PC-9 (cell line): ENCODE measurements at regions not wholly inside any gene's neighbourhood (a gene's known extent, or its start where the extent isn't known, plus 50 kb on each side); places are given as distances from the start of the nearest gene placed in this dataset.

Experiments
- BruUV-seq: library from RNA; stranded (reverse); fragments of 400-500 nt; replicated peaks from 2 replicates; lab custom pipeline; 2021; lab: Mats Ljungman, UMichigan
- CTCF ChIA-PET: fragments of 300-600 bp; sonication (Branson Sonifier 250); formaldehyde crosslinking; loops from one replicate; lab custom pipeline; 2022; ENCODE audit warnings: antibody characterized with exemption; lab: Charles Lee
- POLR2A ChIA-PET: fragments of 300-600 bp; sonication (Branson Sonifier 250); formaldehyde crosslinking; loops from one replicate; lab custom pipeline; 2022; ENCODE audit warnings: antibody characterized with exemption; ENCODE audit not compliant: unreplicated experiment; lab: Charles Lee
- DNase-seq, 2 experiments: peaks; one replicate each; pipeline versions ENCODE4 v3.0.0 to v3.0.0-alpha.2; 2015 to 2022; ENCODE audit warnings: mixed read lengths in 1 of 2
- H2AFZ ChIP-seq: fragments of 200-600 bp; sonication (generic); 2 replicates; pipeline ENCODE4 v1.8.1; 2017; ENCODE audit warnings: antibody characterized with exemption
- H3F3A ChIP-seq: fragments of 200-600 bp; sonication (generic); 2 replicates; pipeline ENCODE4 v1.8.1; 2017; ENCODE audit warnings: antibody characterized with exemption, mild to moderate bottlenecking, low read depth; ENCODE audit not compliant: insufficient read depth
- H3K27ac ChIP-seq: fragments of 200-600 bp; sonication (generic); 2 replicates; pipeline ENCODE4 v1.6.1; 2016; ENCODE audit warnings: mixed run types
- H3K27me3 ChIP-seq: fragments of 200-600 bp; sonication (generic); 2 replicates; pipeline ENCODE4 v1.6.1; 2016; ENCODE audit warnings: low read depth, mixed run types; ENCODE audit not compliant: insufficient read depth
- H3K36me3 ChIP-seq: fragments of 200-600 bp; sonication (generic); 2 replicates; pipeline ENCODE4 v1.6.1; 2016; ENCODE audit warnings: low read depth, mixed run types
- H3K4me1 ChIP-seq: fragments of 200-600 bp; sonication (generic); replicated peaks from 2 replicates; pipeline ENCODE4 v1.6.1; 2016; ENCODE audit warnings: mixed run types; ENCODE audit not compliant: insufficient read depth
- H3K4me2 ChIP-seq: fragments of 200-600 bp; sonication (generic); 2 replicates; pipeline ENCODE4 v1.6.1; 2017; ENCODE audit warnings: mixed run types
- H3K4me3 ChIP-seq: fragments of 200-600 bp; sonication (generic); 2 replicates; pipeline ENCODE4 v1.6.1; 2016; ENCODE audit warnings: mixed run types
- H3K79me2 ChIP-seq: fragments of 200-600 bp; sonication (generic); 2 replicates; pipeline ENCODE4 v1.6.1; 2017; ENCODE audit warnings: low read depth, mixed run types
- H3K9me2 ChIP-seq: fragments of 200-600 bp; sonication (generic); 2 replicates; pipeline ENCODE4 v1.8.1; 2017; ENCODE audit warnings: mild to moderate bottlenecking; ENCODE audit not compliant: insufficient read depth
- H3K9me3 ChIP-seq: fragments of 200-600 bp; sonication (generic); 2 replicates; pipeline ENCODE4 v1.8.1; 2016; ENCODE audit warnings: low read depth; ENCODE audit not compliant: insufficient read depth
- H4K20me1 ChIP-seq: fragments of 200-600 bp; sonication (generic); 2 replicates; pipeline ENCODE4 v1.8.1; 2017; ENCODE audit not compliant: insufficient read depth
- EZH2 ChIP-seq: fragments of 200-600 bp; sonication (generic); IDR thresholded peaks from 2 replicates; pipeline ENCODE4 v1.8.0; 2017; ENCODE audit warnings: antibody characterized with exemption, low read depth
- intact Hi-C: fragments of 100-400 bp; cut with micrococcal nuclease; formaldehyde crosslinking; loops from one replicate; pipeline ENCODE4 v1.10.0; 2022; ENCODE audit not compliant: unreplicated experiment
- TF ChIP-seq, protein P1 (sequence below): fragments of 200-600 bp; sonication (generic); conservative IDR thresholded peaks from 2 replicates; pipeline ENCODE4 v1.6.1; 2017; ENCODE audit warnings: mixed run types, antibody characterized with exemption, mild to moderate bottlenecking, moderate library complexity

DNA sequence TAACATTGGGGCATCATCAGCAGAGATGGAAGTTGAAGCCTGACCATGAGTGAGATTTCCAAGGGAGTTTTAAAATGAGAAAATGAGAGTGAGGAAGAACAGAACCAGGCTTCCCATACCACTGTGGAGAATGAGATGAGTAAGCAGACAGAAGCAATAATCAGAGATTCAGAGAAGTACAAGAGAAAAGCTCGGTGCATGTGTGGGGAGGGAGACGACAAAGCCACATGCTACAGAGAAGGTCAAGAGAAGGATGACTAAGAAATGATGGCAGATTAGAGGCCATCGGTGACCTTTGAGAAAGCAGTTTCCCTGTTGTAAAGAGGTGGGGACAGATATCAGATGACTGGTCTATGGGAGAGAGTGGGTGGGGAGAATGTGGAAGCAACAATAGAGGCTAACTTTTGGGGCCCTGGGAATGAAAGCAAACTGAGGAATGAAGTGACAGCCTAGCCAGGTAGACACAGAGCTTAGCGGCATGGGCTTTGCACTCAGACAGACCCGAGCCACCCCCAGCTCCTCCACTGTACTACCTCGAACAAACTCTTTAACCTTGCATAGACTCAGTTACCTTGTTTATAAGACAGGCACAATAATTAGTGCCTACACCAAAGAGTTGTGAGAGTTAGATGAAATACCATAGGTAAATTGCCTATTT is 207.7 kb downstream of the PIK3R1 start:
- peaks cover 17% of the 10 kb centered on the region; the same call in 1 of the 2 replicates for H3F3A ChIP-seq
- H3K27me3 ChIP-seq: no peaks in the 10 kb centered on the region
- no TSS peak for BruUV-seq
- no peaks in the 10 kb centered on the region for H3K36me3 ChIP-seq
- no peak for TF ChIP-seq EZH2
- no peaks in the 10 kb centered on the region for H3K79me2 ChIP-seq
- H4K20me1 ChIP-seq: no peaks in the 10 kb centered on the region
- ChIA-PET POLR2A (no interaction called here), CTCF (no interaction called here)
- H3K4me2 ChIP-seq: no peak overlapping the region
- H3K9me2 ChIP-seq: no peaks in the 10 kb centered on the region
- H3K4me1 ChIP-seq: peaks cover 43% of the 10 kb centered on the region
- H3K4me3 ChIP-seq: no peak overlapping the region
- DNase-seq: no peak
- no peaks in the 10 kb centered on the region for H3K9me3 ChIP-seq
- no peak overlapping the region for H3K27ac ChIP-seq
- H2AFZ ChIP-seq: no peak overlapping the region
- intact Hi-C loops: no loop called here

DNA sequence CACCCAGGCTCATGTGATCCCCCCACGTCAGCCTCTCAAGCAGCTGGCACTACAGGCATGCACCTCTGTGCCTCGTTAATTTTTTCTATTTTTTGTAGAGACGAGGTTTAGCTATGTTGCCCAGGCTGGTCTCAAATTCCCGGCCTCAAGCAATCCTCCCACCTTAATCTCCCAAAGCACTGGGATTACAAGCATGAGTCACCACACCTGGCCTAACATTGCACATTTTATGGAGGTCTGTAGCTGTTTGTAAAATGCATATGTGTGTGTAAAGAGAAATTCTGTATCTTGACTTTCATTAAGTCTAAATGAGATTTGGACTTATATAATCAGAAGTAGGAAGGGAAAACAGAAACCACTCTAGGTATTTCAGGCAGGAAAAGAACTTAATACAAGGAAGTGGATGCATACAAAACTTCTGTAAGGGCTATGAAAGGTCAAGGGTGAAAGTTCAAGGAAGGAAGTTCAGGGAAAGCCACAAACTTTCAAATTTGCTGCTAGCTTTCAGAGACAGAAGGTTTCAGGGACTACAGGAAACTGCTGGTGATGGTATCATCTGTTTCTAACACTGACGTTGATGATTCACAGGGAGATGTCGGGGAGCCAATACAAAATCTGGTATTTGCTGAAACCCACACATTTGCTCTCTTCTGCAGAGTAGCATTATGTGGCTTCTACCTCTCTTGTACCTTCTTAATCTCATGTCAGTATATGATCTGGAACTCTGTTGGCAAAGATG is 209.4 kb downstream of the PIK3R1 start:
- H3K36me3 ChIP-seq: no peaks in the 10 kb centered on the region
- H2AFZ ChIP-seq: no peak overlapping the region; the same call in 1 of the 2 replicates
- no TSS peak for BruUV-seq
- H3K9me3 ChIP-seq: no peaks in the 10 kb centered on the region
- no peaks in the 10 kb centered on the region for H3K27me3 ChIP-seq
- intact Hi-C loops: no loop called here
- no peaks in the 10 kb centered on the region for H4K20me1 ChIP-seq
- no peaks in the 10 kb centered on the region for H3K79me2 ChIP-seq
- CTCF ChIA-PET: interaction anchor here (0.5 kb wide), 1 partner anchor 90 kb away, joined by 6 read pairs; no protein-coding TSS in a partner anchor
- peak overlapping the region; percentile 74 for H3K27ac ChIP-seq
- peak overlapping the region; percentile 44 for H3K4me2 ChIP-seq
- peaks cover 35% of the 10 kb centered on the region for H3K4me1 ChIP-seq
- H3K9me2 ChIP-seq: no peaks in the 10 kb centered on the region
- peak; percentile 4 to 81 for DNase-seq
- H3K4me3 ChIP-seq: no peak overlapping the region
- TF ChIP-seq, protein P1, sequence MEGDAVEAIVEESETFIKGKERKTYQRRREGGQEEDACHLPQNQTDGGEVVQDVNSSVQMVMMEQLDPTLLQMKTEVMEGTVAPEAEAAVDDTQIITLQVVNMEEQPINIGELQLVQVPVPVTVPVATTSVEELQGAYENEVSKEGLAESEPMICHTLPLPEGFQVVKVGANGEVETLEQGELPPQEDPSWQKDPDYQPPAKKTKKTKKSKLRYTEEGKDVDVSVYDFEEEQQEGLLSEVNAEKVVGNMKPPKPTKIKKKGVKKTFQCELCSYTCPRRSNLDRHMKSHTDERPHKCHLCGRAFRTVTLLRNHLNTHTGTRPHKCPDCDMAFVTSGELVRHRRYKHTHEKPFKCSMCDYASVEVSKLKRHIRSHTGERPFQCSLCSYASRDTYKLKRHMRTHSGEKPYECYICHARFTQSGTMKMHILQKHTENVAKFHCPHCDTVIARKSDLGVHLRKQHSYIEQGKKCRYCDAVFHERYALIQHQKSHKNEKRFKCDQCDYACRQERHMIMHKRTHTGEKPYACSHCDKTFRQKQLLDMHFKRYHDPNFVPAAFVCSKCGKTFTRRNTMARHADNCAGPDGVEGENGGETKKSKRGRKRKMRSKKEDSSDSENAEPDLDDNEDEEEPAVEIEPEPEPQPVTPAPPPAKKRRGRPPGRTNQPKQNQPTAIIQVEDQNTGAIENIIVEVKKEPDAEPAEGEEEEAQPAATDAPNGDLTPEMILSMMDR: no peak
- TF ChIP-seq EZH2: no peak
- H3F3A ChIP-seq: peaks cover 17% of the 10 kb centered on the region; the same call in 1 of the 2 replicates
- POLR2A ChIA-PET: interaction anchor here (0.6 kb wide), 1 partner anchor 147 kb away, joined by 23 read pairs; no protein-coding TSS in a partner anchor

DNA sequence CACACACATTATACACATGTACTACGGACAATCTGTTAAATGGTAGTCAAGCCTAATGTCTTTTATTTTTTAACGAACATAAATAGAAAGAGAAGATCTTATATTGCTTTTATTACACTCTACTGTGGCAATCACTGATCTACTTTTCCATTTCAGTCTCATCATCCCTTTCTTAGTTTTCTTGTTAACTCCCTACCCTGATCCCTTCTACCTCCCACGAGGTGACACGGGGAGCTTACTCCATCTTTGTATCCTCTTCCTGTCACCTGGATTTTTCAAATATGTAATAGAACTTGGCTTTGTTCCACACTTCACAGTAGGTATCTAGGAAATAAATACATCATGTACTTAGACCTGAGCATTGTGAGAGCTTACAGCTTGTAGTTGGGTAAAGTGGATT is 211.0 kb downstream of the PIK3R1 start:
- TF ChIP-seq, protein P1: no peak
- TF ChIP-seq EZH2: no peak
- Histone ChIP-seq H3F3A (peaks cover 17% of the 10 kb centered on the region; the same call in 1 of the 2 replicates), H4K20me1 (no peaks in the 10 kb centered on the region), H3K27me3 (no peaks in the 10 kb centered on the region), H3K9me2 (no peaks in the 10 kb centered on the region), H3K36me3 (no peaks in the 10 kb centered on the region), H3K4me1 (peaks cover 31% of the 10 kb centered on the region), H2AFZ (no peak overlapping the region), H3K4me2 (no peak overlapping the region), H3K27ac (no peak overlapping the region), H3K79me2 (no peaks in the 10 kb centered on the region), H3K4me3 (no peak overlapping the region), H3K9me3 (no peaks in the 10 kb centered on the region)
- no peak for DNase-seq
- CTCF ChIA-PET: no interaction called here
- BruUV-seq: no TSS peak
- POLR2A ChIA-PET: no interaction called here
- intact Hi-C loops: no loop called here
